ENCODE measurements at regions not wholly inside any gene's neighbourhood (a gene's known extent, or its start where the extent isn't known, plus 50 kb on each side); places are given as distances from the start of the nearest gene placed in this dataset.

GRCh38 chr22:25350551-25350971 is 131.1 kb downstream of the CRYBB2 start:
- TF ChIP-seq SMC3 (conservative IDR thresholded peaks at IDR 0.05; ENCODE audit: poor library complexity) (no peak), POLR2AphosphoS5 (IDR thresholded peaks at IDR 0.05) (no peak)
